Transverse colon (tissue), 3 donors: ENCODE measurements at regions not wholly inside any gene's neighbourhood (a gene's known extent, or its start where the extent isn't known, plus 50 kb on each side); places are given as distances from the start of the nearest gene placed in this dataset.

Source experiments
- CTCF ChIP-seq, 5 experiments: fragments of 200-600 bp in 3 of 5; fragments of 450-650 bp in 2 of 5; sonication (generic) in 3 of 5; IDR thresholded peaks; 1 replicate in 2 of 5; 2 replicates in 3 of 5; pipeline ENCODE4 v1.5.1; 2016 to 2017; ENCODE audit warnings: antibody characterized with exemption in 5 of 5, inconsistent platforms in 3 of 5, mild to moderate bottlenecking in 2 of 5, moderate library complexity in 1 of 5
- POLR2A ChIP-seq: fragments of 450-650 bp; IDR thresholded peaks from one replicate; pipeline ENCODE4 v1.6.1; 2016; ENCODE audit warnings: antibody characterized with exemption, mild to moderate bottlenecking, moderate library complexity

GRCh38 chr2:120436885-120437603 is 91.1 kb downstream of the INHBB start:
- TF ChIP-seq CTCF (IDR thresholded peaks at IDR 0.05) = peak in 2 of 5 experiments; percentile 14 to 16
- no peak for TF ChIP-seq POLR2A
